ENCODE measurements at regions not wholly inside any gene's neighbourhood (a gene's known extent, or its start where the extent isn't known, plus 50 kb on each side); places are given as distances from the start of the nearest gene placed in this dataset.

- Histone ChIP-seq H3K4me3 (ENCODE audit: low read length) (no peak overlapping the region), H3K27me3 (replicated peaks; ENCODE audit: control insufficient read depth, insufficient read depth, low read length) (no peaks in the 10 kb centered on the region), H3K4me1 (ENCODE audit: control insufficient read depth, insufficient read depth, low read length) (peaks cover 18% of the 10 kb centered on the region), H3K9me3 (ENCODE audit: control insufficient read depth, low read length) (no peaks in the 10 kb centered on the region), H3K36me3 (ENCODE audit: control insufficient read depth, insufficient read depth, low read length, severe bottlenecking) (no peaks in the 10 kb centered on the region), H3K9ac (ENCODE audit: low read length) (peak overlapping the region; percentile 8)
- no peak for DNase-seq (ENCODE audit: low read depth)
Measured at GRCh38 chr10:3427950-3428354, 255.4 kb upstream of the PITRM1 start.

GRCh38 chr10:3427347-3427746 is 254.8 kb upstream of the PITRM1 start:
- Histone ChIP-seq H3K9ac (ENCODE audit: low read length) (no peak overlapping the region), H3K4me1 (ENCODE audit: control insufficient read depth, insufficient read depth, low read length) (peaks cover 18% of the 10 kb centered on the region)
- no peak for DNase-seq (ENCODE audit: low read depth)

GRCh38 chr10:3426190-3426845 is 253.7 kb upstream of the PITRM1 start:
- peak overlapping the region; percentile 22 for H3K9ac ChIP-seq (ENCODE audit: low read length)
- peak overlapping the region; percentile 20 for H3K4me3 ChIP-seq (ENCODE audit: low read length)
- H3K36me3 ChIP-seq (ENCODE audit: control insufficient read depth, insufficient read depth, low read length, severe bottlenecking): no peaks in the 10 kb centered on the region
- H3K9me3 ChIP-seq (ENCODE audit: control insufficient read depth, low read length): no peaks in the 10 kb centered on the region
- peak; percentile 53 for DNase-seq (ENCODE audit: low read depth)
- no peaks in the 10 kb centered on the region for H3K27me3 ChIP-seq (replicated peaks; ENCODE audit: control insufficient read depth, insufficient read depth, low read length)
- H3K4me1 ChIP-seq (ENCODE audit: control insufficient read depth, insufficient read depth, low read length): peaks cover 18% of the 10 kb centered on the region

More at GRCh38 chr10:3427347-3427746, 254.8 kb upstream of the PITRM1 start:
- Histone ChIP-seq H3K9me3 (ENCODE audit: control insufficient read depth, low read length) (no peaks in the 10 kb centered on the region), H3K27me3 (replicated peaks; ENCODE audit: control insufficient read depth, insufficient read depth, low read length) (no peaks in the 10 kb centered on the region), H3K4me3 (ENCODE audit: low read length) (no peak overlapping the region), H3K36me3 (ENCODE audit: control insufficient read depth, insufficient read depth, low read length, severe bottlenecking) (no peaks in the 10 kb centered on the region)

GRCh38 chr10:3425716-3426115 is 253.1 kb upstream of the PITRM1 start:
- no peak for DNase-seq (ENCODE audit: low read depth)
- H3K4me3 ChIP-seq (ENCODE audit: low read length): no peak overlapping the region
- H3K9ac ChIP-seq (ENCODE audit: low read length): no peak overlapping the region
- H3K4me1 ChIP-seq (ENCODE audit: control insufficient read depth, insufficient read depth, low read length): peaks cover 18% of the 10 kb centered on the region
- no peaks in the 10 kb centered on the region for H3K36me3 ChIP-seq (ENCODE audit: control insufficient read depth, insufficient read depth, low read length, severe bottlenecking)
- H3K27me3 ChIP-seq (replicated peaks; ENCODE audit: control insufficient read depth, insufficient read depth, low read length): no peaks in the 10 kb centered on the region
- no peaks in the 10 kb centered on the region for H3K9me3 ChIP-seq (ENCODE audit: control insufficient read depth, low read length)

GRCh38 chr10:3425261-3425660 is 252.7 kb upstream of the PITRM1 start:
- H3K9me3 ChIP-seq (ENCODE audit: control insufficient read depth, low read length): no peaks in the 10 kb centered on the region
- no peak overlapping the region for H3K9ac ChIP-seq (ENCODE audit: low read length)
- no peak for DNase-seq (ENCODE audit: low read depth)
- H3K27me3 ChIP-seq (replicated peaks; ENCODE audit: control insufficient read depth, insufficient read depth, low read length): no peaks in the 10 kb centered on the region
- no peaks in the 10 kb centered on the region for H3K36me3 ChIP-seq (ENCODE audit: control insufficient read depth, insufficient read depth, low read length, severe bottlenecking)
- no peak overlapping the region for H3K4me3 ChIP-seq (ENCODE audit: low read length)
- H3K4me1 ChIP-seq (ENCODE audit: control insufficient read depth, insufficient read depth, low read length): peaks cover 18% of the 10 kb centered on the region

- H3K4me1 ChIP-seq (ENCODE audit: control insufficient read depth, insufficient read depth, low read length): peaks cover 18% of the 10 kb centered on the region
- peak; percentile 15 for DNase-seq (ENCODE audit: low read depth)
- no peak overlapping the region for H3K4me3 ChIP-seq (ENCODE audit: low read length)
- H3K36me3 ChIP-seq (ENCODE audit: control insufficient read depth, insufficient read depth, low read length, severe bottlenecking): no peaks in the 10 kb centered on the region
- H3K9ac ChIP-seq (ENCODE audit: low read length): no peak overlapping the region
- H3K9me3 ChIP-seq (ENCODE audit: control insufficient read depth, low read length): no peaks in the 10 kb centered on the region
- H3K27me3 ChIP-seq (replicated peaks; ENCODE audit: control insufficient read depth, insufficient read depth, low read length): no peaks in the 10 kb centered on the region
Measured at GRCh38 chr10:3424111-3424851, 251.7 kb upstream of the PITRM1 start.

GRCh38 chr10:3423384-3423783 is 250.8 kb upstream of the PITRM1 start:
- Histone ChIP-seq H3K36me3 (ENCODE audit: control insufficient read depth, insufficient read depth, low read length, severe bottlenecking) (no peaks in the 10 kb centered on the region), H3K4me3 (ENCODE audit: low read length) (no peak overlapping the region), H3K27me3 (replicated peaks; ENCODE audit: control insufficient read depth, insufficient read depth, low read length) (no peaks in the 10 kb centered on the region), H3K9me3 (ENCODE audit: control insufficient read depth, low read length) (no peaks in the 10 kb centered on the region), H3K4me1 (ENCODE audit: control insufficient read depth, insufficient read depth, low read length) (peaks cover 18% of the 10 kb centered on the region), H3K9ac (ENCODE audit: low read length) (no peak overlapping the region)
- no peak for DNase-seq (ENCODE audit: low read depth)

- Histone ChIP-seq H3K27me3 (replicated peaks; ENCODE audit: control insufficient read depth, insufficient read depth, low read length) (no peaks in the 10 kb centered on the region), H3K9me3 (ENCODE audit: control insufficient read depth, low read length) (no peaks in the 10 kb centered on the region), H3K36me3 (ENCODE audit: control insufficient read depth, insufficient read depth, low read length, severe bottlenecking) (no peaks in the 10 kb centered on the region), H3K4me1 (ENCODE audit: control insufficient read depth, insufficient read depth, low read length) (peaks cover 14% of the 10 kb centered on the region), H3K9ac (ENCODE audit: low read length) (no peak overlapping the region), H3K4me3 (ENCODE audit: low read length) (no peak overlapping the region)
- DNase-seq (ENCODE audit: low read depth): no peak
Measured at GRCh38 chr10:3422282-3422681, 249.7 kb upstream of the PITRM1 start.

- Histone ChIP-seq H3K4me1 (ENCODE audit: control insufficient read depth, insufficient read depth, low read length) (peaks cover 12% of the 10 kb centered on the region), H3K4me3 (ENCODE audit: low read length) (no peak overlapping the region), H3K9me3 (ENCODE audit: control insufficient read depth, low read length) (no peaks in the 10 kb centered on the region), H3K36me3 (ENCODE audit: control insufficient read depth, insufficient read depth, low read length, severe bottlenecking) (no peaks in the 10 kb centered on the region), H3K27me3 (replicated peaks; ENCODE audit: control insufficient read depth, insufficient read depth, low read length) (no peaks in the 10 kb centered on the region), H3K9ac (ENCODE audit: low read length) (no peak overlapping the region)
- no peak for DNase-seq (ENCODE audit: low read depth)
Measured at GRCh38 chr10:3421537-3422257, 249.1 kb upstream of the PITRM1 start.

- H3K4me3 ChIP-seq (ENCODE audit: low read length): no peak overlapping the region
- no peaks in the 10 kb centered on the region for H3K9me3 ChIP-seq (ENCODE audit: control insufficient read depth, low read length)
- no peak overlapping the region for H3K9ac ChIP-seq (ENCODE audit: low read length)
- no peaks in the 10 kb centered on the region for H3K36me3 ChIP-seq (ENCODE audit: control insufficient read depth, insufficient read depth, low read length, severe bottlenecking)
- DNase-seq (ENCODE audit: low read depth): no peak
- H3K27me3 ChIP-seq (replicated peaks; ENCODE audit: control insufficient read depth, insufficient read depth, low read length): no peaks in the 10 kb centered on the region
- peaks cover 3% of the 10 kb centered on the region for H3K4me1 ChIP-seq (ENCODE audit: control insufficient read depth, insufficient read depth, low read length)
Measured at GRCh38 chr10:3420527-3421469, 248.2 kb upstream of the PITRM1 start.
